ENCODE measurements at regions not wholly inside any gene's neighbourhood (a gene's known extent, or its start where the extent isn't known, plus 50 kb on each side); places are given as distances from the start of the nearest gene placed in this dataset.

GRCh38 chr9:82192211-82192610 lies 203.6 kb downstream of the SPATA31D1 start:
- H2AFZ ChIP-seq (ENCODE audit: low read length) = no peak overlapping the region
- H3K9ac ChIP-seq (ENCODE audit: insufficient read depth, low read length) = no peak overlapping the region
- H3K4me3 ChIP-seq (replicated peaks in 1 of 4; ENCODE audit: control extremely low read depth in 1 of 4, insufficient read depth in 1 of 4, low read depth in 3 of 4, low read length in 4 of 4) = no peak overlapping the region
- H3K27me3 ChIP-seq (ENCODE audit: control insufficient read depth, insufficient read depth, low read length) = no peaks in the 10 kb centered on the region
- no peak overlapping the region for H3K27ac ChIP-seq (ENCODE audit: insufficient read depth, low read length)
- no peaks in the 10 kb centered on the region for H3K79me2 ChIP-seq (ENCODE audit: control insufficient read depth, insufficient read depth, low read length)
- TF ChIP-seq CTCF (conservative IDR thresholded peaks at IDR 0.05 in 1 of 2, IDR thresholded peaks at IDR 0.05 in 1 of 2; ENCODE audit: low read depth in 1 of 2, low read length in 2 of 2) = no peak
- no peak for TF ChIP-seq EZH2 (IDR thresholded peaks at IDR 0.05; ENCODE audit: low read length, missing control alignments)
- no peaks in the 10 kb centered on the region for H3K4me1 ChIP-seq (ENCODE audit: control insufficient read depth, extremely low read depth, insufficient read depth, low read length)
- H4K20me1 ChIP-seq (ENCODE audit: control insufficient read depth, extremely low read depth, insufficient read depth, low read length) = no peaks in the 10 kb centered on the region
- H3K36me3 ChIP-seq (ENCODE audit: control insufficient read depth, insufficient read depth, low read length) = no peaks in the 10 kb centered on the region
- no peak for DNase-seq (ENCODE audit: low read depth in 2 of 2)
- H3K4me2 ChIP-seq (ENCODE audit: extremely low read depth, insufficient read depth, low read length) = no peak overlapping the region
- no peaks in the 10 kb centered on the region for H3K9me3 ChIP-seq (ENCODE audit: control insufficient read depth, insufficient read depth, low read depth, low read length)

- Histone ChIP-seq H3K4me1 (ENCODE audit: control insufficient read depth, extremely low read depth, insufficient read depth, low read length) (no peaks in the 10 kb centered on the region), H3K4me3 (replicated peaks in 1 of 4; ENCODE audit: control extremely low read depth in 1 of 4, insufficient read depth in 1 of 4, low read depth in 3 of 4, low read length in 4 of 4) (no peak overlapping the region), H3K27me3 (ENCODE audit: control insufficient read depth, insufficient read depth, low read length) (no peaks in the 10 kb centered on the region), H3K36me3 (ENCODE audit: control insufficient read depth, insufficient read depth, low read length) (no peaks in the 10 kb centered on the region), H3K9ac (ENCODE audit: insufficient read depth, low read length) (no peak overlapping the region), H2AFZ (ENCODE audit: low read length) (no peak overlapping the region), H3K9me3 (ENCODE audit: control insufficient read depth, insufficient read depth, low read depth, low read length) (no peaks in the 10 kb centered on the region), H3K27ac (ENCODE audit: insufficient read depth, low read length) (no peak overlapping the region), H4K20me1 (ENCODE audit: control insufficient read depth, extremely low read depth, insufficient read depth, low read length) (no peaks in the 10 kb centered on the region), H3K4me2 (ENCODE audit: extremely low read depth, insufficient read depth, low read length) (no peak overlapping the region), H3K79me2 (ENCODE audit: control insufficient read depth, insufficient read depth, low read length) (no peaks in the 10 kb centered on the region)
- no peak for DNase-seq (ENCODE audit: low read depth in 2 of 2)
- TF ChIP-seq EZH2 (IDR thresholded peaks at IDR 0.05; ENCODE audit: low read length, missing control alignments) = no peak
- no peak for TF ChIP-seq CTCF (conservative IDR thresholded peaks at IDR 0.05 in 1 of 2, IDR thresholded peaks at IDR 0.05 in 1 of 2; ENCODE audit: low read depth in 1 of 2, low read length in 2 of 2)
Observed at GRCh38 chr9:82196622-82197441, 208.3 kb downstream of the SPATA31D1 start.

GRCh38 chr9:82201196-82201595 lies 212.6 kb downstream of the SPATA31D1 start:
- TF ChIP-seq EZH2 (IDR thresholded peaks at IDR 0.05; ENCODE audit: low read length, missing control alignments) (no peak), CTCF (conservative IDR thresholded peaks at IDR 0.05 in 1 of 2, IDR thresholded peaks at IDR 0.05 in 1 of 2; ENCODE audit: low read depth in 1 of 2, low read length in 2 of 2) (no peak)
- Histone ChIP-seq H3K4me1 (ENCODE audit: control insufficient read depth, extremely low read depth, insufficient read depth, low read length) (no peaks in the 10 kb centered on the region), H3K9me3 (ENCODE audit: control insufficient read depth, insufficient read depth, low read depth, low read length) (no peaks in the 10 kb centered on the region), H3K36me3 (ENCODE audit: control insufficient read depth, insufficient read depth, low read length) (no peaks in the 10 kb centered on the region), H3K4me3 (replicated peaks in 1 of 4; ENCODE audit: control extremely low read depth in 1 of 4, insufficient read depth in 1 of 4, low read depth in 3 of 4, low read length in 4 of 4) (no peak overlapping the region), H4K20me1 (ENCODE audit: control insufficient read depth, extremely low read depth, insufficient read depth, low read length) (no peaks in the 10 kb centered on the region), H3K9ac (ENCODE audit: insufficient read depth, low read length) (no peak overlapping the region), H2AFZ (ENCODE audit: low read length) (no peak overlapping the region), H3K27me3 (ENCODE audit: control insufficient read depth, insufficient read depth, low read length) (no peaks in the 10 kb centered on the region), H3K27ac (ENCODE audit: insufficient read depth, low read length) (no peak overlapping the region), H3K79me2 (ENCODE audit: control insufficient read depth, insufficient read depth, low read length) (no peaks in the 10 kb centered on the region), H3K4me2 (ENCODE audit: extremely low read depth, insufficient read depth, low read length) (no peak overlapping the region)
- no peak for DNase-seq (ENCODE audit: low read depth in 2 of 2)
